Fibroblast of peridontal ligament (primary cell): ENCODE measurements at regions not wholly inside any gene's neighbourhood (a gene's known extent, or its start where the extent isn't known, plus 50 kb on each side); places are given as distances from the start of the nearest gene placed in this dataset.

Experiments used
- DNase-seq: peaks from one replicate; pipeline ENCODE4 v3.0.0-alpha.2; 2010; ENCODE audit errors: extremely low read depth

DNA sequence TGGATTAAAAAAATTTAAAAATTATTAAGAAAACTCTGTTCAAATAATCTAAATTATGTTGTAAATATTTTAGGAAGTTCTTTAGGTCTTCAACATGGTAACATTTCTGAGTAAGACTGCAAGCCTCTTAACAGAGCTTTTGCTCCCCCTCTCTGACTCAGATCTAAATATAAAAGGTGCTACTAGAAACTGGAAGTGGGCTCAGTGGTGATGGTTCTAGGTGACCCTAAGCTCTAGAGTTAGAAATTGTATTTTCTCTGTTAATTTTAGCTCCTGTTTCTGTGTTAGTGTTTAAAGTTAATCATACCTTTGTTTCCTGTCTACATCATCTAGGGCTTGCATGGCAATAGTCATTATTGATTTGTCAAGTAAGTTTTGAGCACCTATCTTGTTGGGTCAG, 159.9 kb upstream of the MEIS2 start:
- no peak for DNase-seq

DNA sequence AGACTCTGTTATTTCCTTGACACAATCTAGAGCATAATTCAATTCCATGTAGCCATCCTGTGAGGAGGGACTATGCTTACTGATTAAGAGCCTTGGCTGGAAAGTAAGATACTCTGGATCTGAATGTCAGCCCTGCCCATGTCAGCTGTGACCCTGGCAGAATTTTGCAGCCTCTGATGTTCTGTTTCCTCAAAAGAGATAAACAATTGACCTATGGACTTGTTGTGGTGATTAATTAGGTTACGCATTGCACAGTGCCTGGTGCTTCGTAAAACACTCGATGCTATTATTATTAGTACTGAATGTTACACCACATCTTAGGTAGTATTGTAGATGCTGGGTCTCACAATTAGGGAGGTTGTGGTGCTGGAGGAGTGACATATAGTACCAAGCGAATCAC, 161.3 kb upstream of the MEIS2 start:
- DNase-seq, result no peak

DNA sequence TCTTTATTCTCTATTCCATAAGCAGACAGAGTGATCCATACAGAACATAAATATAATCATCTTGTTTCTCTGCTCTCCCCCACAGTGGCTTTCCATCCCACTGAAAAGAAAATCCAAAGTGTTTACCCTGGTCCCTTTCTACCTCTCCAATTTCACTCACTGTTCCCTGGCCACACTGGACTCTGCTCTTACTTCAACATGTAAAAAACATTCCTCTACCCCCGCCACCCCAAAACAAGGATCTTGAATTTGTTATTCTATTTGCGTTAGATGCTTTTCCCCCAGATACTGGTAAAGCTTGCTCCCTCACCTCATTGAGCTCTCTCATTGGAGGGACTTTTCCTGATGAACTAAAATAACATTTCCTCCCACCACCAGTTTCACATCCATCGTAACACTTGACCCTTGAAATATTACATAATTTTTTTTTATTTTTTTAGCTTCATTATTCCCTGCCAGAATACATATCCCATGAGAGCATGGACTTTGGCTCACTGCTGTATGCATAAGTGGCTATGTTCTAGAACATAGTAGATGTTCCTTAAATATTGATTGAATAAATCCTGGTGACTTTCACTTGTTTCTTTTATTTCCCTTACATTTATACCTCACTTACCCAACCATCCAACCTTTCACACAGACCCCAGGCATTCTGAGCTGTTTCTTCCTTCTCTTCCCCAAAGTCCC, 162.7 kb upstream of the MEIS2 start:
- no peak for DNase-seq

DNA sequence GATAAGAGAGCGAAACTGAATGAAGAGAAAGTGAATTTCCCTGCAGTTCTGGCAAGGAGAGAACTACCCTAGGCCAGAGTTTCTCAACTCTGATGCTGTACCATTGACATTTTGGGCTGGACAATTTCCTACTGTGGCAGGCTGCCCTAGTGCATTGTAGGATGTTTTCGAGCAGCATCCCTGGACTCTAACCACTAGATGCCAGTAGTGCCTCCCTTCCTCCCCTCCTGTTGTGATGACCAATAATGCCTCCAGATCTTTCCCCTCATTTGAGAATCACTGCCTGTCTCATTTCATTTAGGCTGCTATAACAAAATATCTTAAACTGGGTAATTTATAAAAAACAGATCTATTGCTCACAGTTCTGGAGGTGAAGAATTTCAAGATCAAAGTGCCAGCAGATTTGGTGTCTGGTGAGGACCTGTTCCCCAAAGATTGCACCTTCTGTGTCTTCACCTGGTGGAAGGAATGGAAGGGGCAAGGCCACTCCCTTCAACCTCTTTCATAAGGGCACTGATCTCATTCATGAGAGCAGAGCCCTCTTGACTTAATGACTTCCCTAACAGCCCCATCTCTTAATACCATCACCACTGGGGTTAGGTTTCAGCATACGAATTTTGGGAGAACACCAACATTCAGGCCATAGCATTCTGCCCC, 188.9 kb upstream of the MEIS2 start:
- DNase-seq, result no peak

DNA sequence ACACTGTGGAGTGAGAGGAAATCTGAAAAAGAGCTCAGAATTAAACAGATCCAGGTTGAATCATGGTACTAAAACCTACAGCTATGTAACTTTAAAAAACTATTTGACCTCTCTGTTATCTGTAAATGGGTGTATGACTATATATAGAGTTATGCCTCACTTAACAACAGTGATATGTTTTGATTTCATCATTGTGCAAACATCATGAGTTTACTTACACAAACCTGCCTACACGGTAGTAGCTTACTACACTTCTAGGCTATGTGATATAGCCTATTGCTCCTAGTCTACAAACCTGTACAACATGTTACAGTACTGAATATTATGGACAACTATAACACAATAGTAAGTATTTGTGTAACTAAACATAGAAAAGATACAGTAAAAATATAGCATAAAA, 191.6 kb upstream of the MEIS2 start:
- DNase-seq, result no peak

DNA sequence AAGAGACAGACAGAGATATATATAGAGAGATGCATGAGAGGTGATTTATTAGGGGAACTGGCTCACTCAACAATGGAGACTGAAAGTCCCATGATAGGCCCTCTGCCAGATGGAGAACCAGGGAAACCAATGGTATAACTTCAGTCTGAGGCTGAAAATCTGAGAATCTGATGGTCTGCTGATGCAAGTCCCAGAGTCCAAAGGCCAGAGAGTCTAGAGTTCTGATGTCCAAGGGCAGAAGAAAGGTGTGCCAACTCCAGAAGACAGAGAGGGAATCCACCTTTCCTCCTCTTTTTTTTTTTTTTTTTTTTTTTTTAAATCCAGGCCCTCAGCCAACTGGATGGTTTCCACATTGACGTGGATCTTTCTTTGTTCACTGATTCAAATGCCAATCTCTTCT, 197.9 kb upstream of the MEIS2 start:
- DNase-seq, result no peak

DNA sequence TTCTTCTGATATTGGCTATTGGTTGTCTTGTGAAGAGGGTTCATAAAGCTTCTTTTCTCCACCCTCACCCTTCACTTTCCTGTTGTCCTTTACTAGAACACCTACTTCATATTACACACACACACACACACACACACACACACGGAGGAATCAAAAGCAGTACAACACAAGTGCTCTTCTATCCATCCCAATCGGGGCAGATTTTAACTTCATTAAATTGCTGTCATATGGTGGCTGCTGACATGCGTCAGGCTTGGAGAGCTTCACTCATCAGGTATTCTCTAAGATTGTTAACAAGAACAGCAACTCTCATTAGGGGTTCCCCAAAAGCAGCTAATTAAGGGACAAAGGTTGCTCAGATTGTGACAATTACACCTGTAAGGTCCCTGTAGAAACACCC, 239.1 kb upstream of the MEIS2 start:
- DNase-seq, result no peak

DNA sequence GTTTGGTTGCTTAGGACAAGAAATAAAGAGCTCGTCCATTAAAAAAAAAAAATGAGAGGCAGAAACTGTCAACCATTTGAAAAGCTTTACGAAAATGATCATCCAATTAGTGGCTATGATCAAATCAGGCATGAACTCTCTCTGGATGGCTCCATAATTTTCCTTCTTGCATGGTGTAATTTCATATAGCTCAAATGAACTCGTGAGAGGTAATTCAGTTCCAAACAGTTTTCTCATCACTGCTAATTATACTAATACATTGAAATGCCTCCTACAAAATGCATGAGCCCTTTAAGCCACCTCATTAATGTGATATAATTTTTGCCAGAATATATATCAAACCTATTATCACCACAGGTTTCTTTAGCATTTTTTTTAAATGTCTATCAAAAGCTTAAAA, 239.5 kb upstream of the MEIS2 start:
- DNase-seq, result no peak

DNA sequence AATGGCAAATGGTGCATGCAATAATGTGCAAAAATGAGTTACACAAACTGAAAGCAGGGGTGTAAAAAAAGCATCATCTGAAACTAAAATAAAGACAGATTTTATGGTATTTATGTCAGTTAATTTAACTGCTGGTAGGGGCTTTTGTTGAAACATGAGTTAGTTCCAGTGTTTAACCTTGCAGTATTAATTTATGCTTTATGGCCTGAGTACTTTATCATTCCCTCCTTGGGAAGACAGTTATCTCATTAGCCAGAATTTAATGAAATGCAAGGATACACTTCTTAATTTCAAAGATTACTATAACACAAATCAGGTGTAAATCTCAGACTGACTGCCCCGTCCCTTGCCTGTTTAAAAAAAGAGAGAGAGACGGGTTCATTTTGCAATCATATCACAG, 240.1 kb upstream of the MEIS2 start:
- DNase-seq, result no peak

DNA sequence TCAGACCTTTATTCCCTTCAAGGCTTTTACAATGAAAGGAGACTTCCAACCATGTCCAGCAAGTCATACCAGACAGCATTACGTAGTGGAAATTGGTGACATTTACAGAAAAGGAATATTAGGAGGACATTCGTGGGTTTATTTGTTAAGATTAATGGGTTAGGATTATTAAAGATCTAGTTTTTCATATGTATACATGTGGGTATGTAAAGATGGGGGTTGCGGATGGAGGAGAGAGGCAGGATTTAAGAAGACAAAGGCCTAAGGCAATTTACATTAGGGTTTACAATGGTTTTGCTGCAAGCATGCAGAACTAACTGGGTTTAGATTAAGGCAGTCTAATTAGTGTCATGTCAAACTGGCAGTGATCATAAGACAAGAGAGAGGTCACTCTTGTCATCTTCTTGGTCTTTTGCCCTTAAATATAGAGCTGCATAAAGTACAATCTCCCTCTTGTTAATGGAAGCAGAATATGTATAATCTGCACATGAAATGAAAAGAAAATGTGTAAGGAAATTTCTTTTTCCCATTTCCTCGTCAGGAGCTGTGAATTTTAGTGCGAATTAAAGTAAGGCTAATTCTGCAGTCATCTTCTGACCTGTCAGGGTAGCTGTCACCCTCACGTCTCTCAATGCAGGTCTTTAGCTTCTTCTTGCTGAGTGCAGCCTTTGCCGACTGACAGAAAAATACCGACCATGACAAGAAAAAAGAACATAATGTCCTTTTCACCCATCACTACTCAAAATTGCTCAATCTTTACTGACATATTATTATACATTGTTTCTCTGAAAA, 258.9 kb upstream of the MEIS2 start:
- DNase-seq, result no peak

DNA sequence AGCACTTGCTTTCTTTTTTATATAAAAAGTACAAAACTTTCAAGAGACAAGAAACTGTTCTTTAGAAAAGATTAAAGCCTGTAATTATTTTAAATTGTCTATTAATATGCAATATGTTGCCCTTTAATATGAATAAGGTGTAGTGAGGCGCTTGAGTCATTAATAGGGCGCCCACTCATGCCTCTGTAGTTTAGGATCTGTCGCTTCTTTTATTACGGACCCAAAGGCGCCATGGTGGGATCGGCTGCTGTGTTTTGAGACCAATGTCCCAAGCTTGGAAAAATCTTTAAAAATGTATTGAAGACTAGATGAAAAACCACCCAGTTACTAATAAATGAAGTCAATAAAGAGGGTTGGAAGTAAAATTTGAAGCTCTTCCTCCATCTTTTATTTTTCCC, 259.5 kb upstream of the MEIS2 start:
- DNase-seq, result no peak

DNA sequence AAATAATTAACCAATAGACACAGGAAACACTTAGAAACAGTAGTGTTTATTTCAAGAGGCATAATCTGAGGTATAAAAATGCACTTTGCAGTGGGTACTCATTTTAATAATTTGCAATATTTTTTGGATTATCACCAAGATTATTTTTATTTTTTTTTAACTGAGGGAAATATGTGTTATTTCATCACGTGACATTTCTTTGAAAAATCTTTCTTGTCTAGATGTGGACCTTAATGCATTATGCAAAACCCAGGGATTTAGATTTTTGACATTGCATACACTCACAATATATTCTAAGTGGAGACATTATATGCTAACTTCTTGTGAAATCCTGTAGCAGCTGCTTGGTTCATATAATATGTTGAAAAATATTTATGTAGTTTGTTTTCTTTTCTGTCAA, 260.4 kb upstream of the MEIS2 start:
- DNase-seq, result no peak

DNA sequence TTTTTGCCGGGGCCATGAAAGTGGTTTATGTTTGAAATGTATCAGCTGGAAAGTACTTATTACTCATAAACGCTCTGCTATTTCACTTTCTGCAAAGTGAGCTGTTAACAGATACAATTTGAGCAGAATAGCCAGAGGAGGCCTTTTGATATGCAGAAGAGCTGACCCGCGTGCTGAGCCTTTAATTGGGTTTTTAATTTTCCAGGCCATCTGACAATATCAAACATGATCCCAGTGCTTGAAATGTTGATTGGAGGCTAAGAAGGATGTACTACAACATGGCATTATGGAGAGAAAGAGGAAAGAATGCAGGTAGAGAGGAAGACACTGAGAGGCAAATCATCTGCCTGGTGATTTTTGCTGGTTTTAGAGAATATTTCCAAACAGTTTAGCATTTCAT, 261.3 kb upstream of the MEIS2 start:
- DNase-seq, result no peak

DNA sequence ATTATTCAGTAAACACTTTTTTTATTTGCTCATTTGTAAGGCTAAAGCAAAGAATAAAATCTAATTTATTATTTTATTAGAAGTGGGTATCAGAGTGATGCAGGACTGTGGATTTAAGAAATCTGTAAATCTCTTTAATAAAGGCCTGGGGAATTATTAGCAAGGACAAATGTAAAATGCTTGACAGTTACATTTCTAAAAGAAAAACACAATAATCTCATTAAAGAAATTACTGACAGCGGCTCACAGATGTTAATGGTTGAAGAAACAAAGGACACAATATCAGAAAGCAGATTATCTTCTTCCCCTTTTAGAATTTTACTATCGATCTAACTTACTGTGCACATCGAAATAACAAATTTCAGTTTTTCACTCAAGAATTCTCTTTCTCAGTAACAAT, 262.1 kb upstream of the MEIS2 start:
- DNase-seq, result no peak

DNA sequence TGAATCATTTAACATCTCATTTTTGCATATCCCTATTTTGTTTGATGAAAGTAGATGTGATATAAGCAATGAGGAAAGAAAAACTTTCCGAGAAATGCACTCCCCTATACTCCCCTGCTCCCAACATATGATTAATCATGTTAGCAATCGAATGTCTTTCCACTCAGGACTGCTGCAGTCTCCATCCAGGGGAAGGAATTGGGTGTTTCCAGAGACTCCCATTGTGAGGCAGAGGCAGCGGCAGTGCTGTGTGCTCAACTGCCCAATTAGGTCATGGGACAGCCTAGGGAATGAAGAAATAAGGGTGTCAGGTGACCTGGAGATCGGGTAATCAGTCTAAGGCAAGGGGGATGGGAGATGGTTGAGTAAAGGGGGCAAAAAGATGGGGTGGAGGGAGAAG, 268.6 kb upstream of the MEIS2 start:
- DNase-seq, result no peak

DNA sequence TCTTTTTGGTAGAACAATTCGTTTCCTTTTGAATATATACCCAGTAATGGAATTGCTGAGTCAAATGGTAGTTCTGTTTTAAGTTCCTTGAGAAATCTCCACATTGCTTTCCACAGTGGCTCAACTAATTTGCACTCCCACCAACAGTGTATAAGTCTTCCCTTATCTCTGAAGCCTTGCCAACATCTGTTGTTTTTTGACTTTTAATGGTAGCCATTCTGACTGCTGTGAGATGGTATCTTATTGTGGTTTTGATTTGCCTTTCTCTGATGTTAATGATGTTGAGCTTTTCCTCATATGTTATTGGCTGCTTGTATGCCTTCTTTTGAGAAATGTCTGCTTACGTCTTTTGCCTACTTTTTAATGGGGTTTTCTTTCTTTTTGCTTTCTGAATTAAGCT, 270.6 kb upstream of the MEIS2 start:
- no peak for DNase-seq

DNA sequence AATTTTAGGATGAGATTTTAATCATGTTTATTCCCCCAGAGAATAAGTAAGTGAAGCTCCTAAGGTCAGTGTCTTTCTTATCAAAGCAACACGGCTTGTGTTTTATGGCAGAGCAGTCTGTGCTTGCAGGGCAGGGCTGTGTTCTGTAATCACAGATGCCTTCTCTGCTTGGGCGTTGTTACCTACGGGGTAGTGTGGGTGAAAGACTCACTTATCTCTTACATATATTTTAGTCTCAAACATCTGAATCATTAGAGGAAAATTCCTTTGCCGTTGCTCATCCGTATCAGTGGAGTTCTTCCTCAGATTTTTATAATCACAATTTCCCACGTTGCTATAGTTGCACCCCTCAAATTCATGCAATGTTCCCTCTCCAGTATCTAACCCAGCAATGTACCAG, 271.7 kb upstream of the MEIS2 start:
- DNase-seq, result no peak

DNA sequence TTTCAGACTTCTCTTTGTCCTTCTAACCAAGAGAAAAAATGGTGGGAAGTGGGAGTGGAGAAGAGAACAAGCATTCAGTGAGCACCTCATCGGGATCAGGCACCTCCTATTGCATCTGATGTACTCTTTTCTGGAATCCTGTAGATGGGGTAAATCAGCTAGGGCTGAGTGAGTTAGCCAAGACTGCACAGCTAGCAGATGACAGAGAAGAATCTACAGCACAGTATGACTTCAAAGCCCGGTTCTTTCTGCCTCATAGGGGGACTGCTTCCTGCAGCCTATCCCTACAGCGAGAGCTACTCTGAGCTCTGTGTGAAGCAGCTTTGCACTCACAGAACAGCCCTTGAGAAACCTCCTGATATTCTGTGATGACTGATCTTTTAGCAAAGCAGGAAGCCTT, 275.2 kb upstream of the MEIS2 start:
- no peak for DNase-seq

DNA sequence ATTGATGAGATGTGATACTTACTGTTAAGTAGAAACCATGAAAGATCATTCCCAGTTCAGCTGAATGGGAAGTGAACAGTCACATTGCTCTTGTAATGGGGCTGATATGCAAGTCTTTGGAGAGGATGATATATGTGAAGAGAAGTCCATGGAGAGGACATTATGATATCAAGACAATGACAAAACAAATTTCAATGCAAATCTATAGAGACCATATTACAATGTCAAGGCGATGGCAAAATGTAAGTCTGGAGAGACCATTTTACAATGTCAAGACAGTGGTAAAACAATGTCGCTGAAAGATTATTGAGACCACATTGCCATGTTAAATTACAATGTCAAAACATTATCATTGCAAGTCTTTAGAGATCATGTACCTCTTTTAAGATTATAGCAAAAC, 277.1 kb upstream of the MEIS2 start:
- DNase-seq, result no peak

DNA sequence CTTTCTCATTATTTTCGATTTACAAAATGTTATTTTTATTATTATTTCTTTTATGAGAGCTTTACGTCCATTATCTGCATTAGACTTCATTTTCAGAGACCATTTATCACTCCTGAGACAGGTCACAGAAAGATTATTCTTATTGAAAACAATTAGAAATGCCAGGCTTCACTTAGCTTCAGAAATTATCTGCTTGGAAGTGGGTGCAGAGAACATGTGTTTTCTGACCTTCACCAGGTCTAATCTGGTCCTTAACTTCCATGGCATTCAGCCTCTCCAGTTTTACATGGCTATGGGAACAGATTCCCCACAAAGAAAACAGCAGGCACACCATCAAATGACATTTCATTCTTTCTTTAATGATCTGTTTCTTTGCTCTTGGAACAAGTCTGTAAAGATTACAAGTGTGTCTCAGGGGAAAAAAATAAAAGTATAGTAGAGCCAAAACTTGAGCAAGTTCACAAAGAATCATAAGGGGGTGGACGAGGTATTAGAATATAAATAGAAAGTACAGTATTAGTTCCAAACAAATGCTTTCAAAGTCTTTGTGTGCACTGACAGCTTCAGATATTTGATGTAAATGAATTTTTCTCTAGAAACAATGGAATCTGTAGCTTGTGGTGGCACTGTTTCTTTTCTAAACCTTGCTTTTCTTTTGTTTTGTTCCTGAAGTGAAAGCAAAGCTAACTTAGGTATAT, 294.2 kb upstream of the MEIS2 start:
- no peak for DNase-seq

DNA sequence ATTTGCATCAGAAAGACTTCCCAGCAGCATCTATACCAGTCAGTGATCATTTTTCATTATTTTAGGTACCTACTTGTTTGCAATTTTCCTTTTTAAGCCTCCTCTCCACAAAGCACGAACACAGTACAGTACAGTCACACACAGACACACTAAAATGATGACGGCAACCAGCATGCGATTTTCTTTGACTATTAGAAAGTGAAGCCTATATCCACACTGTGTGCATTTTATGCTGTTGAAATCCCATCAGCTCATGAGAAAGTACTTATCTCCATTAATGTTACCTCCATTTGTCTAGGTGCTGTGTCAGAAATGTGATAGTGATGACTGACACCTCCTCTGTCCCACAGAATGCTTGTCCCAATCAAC, 294.7 kb upstream of the MEIS2 start:
- no peak for DNase-seq

DNA sequence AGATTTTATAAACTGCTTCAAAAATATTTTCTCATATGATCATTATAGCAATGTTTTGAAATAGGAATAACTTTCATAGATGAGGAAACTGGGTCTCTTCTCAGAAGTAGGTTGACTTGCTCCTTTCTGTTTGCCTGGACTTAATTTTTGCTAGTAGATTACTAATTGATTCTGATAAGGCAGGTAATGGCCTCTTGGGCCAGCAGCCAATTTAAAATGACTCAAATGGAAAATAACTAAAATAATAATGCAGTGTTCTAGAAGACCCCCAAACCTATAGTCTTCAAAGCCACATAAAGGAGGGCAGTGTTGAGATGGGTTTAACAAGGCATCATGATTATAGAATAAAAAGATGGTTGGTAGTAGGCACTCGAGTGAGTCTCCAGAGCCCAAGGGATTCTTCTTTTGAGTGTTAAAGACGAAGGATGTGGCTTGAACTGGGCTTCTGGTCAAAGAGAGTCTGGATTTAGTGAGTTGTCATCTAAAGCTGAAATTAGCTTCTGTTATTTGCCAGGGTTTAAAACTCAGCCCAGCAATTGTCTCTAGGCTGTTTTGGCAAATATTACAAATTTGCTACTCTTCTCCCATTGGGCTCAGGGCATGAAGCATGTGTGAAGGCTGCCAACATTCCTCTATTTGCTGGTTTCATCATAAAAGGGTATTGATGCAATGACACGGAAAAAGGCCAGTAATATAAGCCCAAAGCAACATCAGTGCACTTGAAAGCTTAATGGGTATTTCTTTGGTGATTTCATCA, 297.1 kb upstream of the MEIS2 start:
- DNase-seq, result no peak
